DMS 273 (cell line): ENCODE measurements at regions not wholly inside any gene's neighbourhood (a gene's known extent, or its start where the extent isn't known, plus 50 kb on each side); places are given as distances from the start of the nearest gene placed in this dataset.
"Not testable (repeated sequence)": the region's sequence is repeated elsewhere in the genome, so short reads cannot be mapped to it uniquely, and the experiment has no call there.

Experiments used
- DNase-seq: peaks from one replicate; lab custom pipeline; 2025; ENCODE audit not compliant: unreplicated experiment; lab: John Stamatoyannopoulos, UW

DNA sequence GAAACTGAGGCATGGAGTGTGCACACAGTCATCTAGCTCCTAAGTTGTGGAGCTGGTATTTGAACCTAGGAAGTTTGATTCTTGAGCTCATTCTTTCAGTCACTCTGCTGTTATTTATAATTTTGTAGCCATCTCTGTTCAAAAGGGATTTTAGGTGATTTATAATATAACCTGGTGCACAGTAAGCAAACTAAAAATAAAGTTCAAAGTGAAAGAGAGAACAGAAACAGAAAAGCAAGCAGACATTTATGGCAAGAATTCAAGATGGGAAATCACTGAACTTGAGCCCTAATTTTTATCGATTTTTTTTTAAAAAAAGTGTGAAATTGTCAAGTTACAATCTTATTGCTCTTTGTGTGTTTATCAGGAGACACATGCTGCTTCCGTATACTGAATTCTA is 71.4 kb upstream of the SLC7A14 start:
- DNase-seq: no peak

DNA sequence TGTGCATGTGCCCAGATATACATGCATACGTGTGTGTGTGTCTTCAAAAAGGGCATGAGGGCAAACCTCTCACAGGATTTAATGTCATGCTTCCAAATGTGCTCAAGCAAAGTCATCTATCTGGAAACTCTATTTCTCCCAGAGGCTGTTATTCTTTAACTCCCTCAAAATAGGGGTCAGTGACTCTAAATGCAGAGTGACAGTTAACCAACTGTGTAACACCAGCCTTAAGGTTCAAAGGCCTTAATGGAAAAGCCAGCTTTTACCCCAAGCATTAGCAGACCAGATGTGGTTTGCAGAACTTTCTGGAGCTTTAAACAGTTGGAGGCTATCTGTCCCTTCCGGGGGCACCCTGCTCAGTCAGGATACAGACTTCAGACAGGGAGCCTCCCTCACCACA is 70.4 kb upstream of the SLC7A14 start:
- DNase-seq: no peak

DNA sequence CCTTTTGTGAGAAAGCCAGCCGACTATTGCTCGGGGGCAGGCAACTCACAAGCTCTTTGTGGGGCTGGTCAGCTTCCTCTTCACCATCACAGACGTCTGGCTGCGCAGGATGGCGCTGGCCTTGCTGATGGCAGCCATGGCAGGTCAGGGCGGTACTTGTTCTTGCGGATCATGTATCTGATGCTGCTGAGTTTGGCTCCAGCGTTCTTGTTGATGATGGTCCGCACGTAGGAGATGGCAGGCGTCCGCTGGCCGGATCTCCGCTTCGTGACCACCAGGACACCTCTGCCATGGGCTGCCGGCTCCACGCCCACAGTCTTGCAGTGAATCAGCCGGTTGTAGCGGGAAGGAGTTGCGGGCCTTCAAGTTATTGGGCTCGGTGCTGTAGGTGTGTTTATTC is 67.9 kb upstream of the SLC7A14 start:
- no peak for DNase-seq

DNA sequence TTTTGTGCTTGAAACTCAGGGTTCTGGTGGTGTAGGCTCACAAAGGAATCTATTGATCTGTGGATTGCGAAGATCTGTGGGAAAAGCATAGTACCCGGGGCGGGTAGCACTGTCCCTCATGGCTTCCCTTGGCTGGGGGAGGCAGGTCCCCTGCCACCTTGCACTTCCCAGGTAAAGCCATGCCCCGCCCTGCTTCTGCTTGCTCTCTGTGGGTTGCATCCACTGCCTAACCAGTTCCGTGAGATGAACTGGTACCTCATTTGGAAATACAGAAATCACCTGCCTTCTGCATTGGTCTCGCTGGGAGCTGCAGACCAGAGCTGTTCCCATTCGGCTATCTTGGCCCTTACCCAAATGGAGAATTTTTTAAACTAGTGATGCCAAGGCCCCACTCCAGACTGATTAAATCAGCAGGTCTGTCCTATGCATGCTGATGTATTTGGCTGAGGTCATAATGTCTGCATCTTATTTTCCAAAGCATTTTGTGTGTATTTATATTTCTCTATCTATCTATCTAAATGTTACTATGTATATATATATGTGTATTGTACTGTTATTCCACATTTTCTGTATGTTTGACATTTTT is 65.5 kb upstream of the SLC7A14 start:
- no peak for DNase-seq

DNA sequence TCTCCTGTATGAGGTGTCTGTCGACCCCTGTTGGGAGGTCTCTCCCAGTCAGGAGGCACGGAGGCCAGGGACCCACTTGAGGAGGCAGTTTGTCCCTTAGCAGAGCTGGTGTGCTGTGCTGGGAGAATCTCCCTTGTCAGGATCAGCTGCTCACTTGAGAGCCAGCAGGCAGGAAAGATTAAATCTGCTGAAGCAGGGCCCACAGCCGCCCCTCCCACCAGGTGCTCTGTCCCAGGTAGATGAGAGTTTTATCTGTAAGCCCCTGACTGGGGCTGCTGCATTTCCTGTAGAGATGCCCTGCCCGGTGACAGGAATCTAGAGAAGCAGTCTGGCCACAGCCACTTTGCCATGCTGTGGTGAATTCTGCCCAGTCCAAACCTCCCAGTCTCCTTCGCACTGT is 64.7 kb upstream of the SLC7A14 start:
- not testable (repeated sequence) for DNase-seq

DNA sequence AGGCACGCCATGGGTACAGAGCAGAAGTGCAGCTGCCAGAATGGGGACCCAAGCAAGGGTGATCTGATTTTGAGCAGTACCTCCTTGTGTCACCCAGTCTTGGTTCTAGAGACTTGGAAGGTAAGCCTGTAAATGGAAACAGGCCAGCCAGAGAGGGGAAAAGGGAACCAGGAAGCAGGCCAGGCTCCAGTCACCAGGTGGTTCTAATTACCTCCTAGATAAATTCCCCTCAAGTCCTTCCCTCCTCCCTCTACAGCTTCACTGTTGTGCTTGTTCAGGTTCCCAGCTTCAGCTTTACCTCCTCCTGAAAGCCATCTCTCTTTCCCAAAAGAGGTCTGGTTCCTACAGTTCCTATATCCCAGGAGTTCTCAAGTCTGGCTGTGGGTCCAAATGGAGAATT is 58.8 kb upstream of the SLC7A14 start:
- DNase-seq: peak; percentile 16

DNA sequence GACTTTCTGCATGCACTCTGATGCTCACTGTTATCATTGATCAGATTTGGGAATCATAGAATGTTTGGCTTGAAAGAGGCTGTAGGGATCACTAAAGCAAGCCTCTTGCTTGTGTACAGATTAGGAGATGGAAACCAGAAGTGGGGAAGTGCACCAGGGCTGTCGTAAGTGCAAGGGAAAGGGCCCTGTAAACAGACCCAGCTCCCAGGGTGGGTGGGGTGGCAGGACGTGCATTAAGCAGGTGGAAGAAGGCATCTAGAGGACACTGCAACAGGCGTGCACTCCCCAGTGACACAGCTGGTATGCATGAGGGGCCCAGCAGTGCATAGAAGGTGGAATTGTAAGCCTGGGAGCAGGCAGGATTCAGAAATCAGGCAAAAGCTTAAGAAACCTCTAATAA is 58.0 kb upstream of the SLC7A14 start:
- DNase-seq: no peak

DNA sequence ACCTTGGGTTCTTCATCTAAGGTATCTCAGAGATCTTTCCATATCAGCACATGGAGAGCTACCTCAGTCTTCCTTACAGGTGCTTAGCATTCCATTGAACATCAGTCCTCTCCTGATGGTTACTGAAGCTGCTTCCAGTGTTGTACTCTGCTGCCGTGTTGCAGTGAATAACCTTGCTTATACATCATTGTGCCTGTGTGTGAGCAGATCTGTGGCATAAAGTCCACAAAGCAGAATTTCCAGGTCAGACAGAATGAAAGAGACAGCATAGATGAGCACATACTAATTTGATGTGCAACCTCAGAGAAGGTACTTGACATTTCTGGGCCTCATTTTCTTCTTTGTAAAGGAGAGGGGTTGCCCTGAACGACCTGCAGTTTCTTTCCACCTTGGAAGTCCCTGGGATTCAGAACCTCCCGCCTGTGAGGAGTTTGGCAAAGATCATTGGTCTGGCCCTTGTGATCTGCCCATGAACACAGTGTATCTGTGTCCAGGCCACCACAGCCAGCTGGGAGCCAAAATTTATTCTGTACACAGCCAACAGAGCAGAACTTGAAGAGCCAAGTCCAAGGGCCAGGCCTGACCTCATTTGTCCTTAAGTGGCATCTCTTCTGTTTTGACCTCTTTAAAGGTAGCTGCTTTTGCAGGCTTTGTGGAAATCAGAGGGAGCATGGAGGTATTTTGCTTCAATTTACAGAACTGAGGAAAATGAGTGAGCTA is 57.2 kb upstream of the SLC7A14 start:
- DNase-seq: no peak

DNA sequence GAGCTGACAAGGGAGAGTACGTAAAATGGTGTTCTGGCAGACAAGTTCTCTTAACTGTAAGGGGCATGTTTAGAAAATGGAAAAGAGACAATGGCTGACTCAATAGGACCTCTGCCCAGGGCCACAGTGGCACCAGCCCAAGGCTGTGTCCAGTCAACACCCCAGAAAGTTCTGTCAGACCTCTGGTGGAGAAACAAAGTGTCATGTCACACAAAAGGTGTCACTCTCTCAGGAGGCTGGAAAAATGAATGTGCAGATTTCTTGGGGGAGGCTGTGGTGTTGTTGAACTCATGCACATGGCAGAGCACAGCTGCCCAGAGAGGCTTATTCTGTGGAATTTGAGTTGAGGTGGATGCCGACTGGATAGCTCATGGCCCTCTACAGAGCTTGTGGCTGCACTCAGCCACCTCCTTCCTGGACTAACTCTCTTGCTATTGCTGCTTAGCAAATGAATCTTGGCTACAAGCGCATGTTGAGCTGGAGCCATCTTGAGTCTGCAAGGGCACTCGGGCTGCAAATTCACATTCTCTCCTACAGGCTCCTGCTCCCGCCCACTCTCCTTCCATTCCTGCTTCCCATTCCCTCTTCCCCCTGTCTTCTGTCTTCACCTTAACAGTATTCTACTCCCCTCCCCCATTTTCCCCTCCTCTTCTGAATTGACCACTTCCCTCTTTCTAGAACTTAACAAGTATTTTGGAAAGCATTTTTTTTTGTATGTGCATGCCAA is 55.8 kb upstream of the SLC7A14 start:
- peak; percentile 30 for DNase-seq

DNA sequence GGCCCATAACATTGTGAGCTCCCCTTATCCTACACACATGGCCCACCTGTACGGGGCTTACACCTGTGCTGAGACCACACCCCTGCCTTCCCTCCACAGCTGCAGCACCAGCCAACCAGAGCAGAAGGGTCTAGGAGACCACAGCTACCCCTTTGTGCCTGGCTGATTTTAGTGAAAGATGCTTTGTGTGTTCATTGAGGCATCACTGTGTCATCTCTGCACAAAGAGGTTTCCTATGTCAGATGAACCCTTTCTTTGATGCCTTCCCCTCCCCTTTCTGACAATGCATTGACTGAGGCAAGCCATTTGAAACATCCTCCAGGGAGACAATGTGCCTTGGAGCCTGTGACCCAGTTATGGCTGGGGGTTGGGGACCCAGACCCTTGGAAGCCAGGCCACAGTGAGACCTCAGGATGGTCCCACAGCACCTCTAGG is 54.9 kb upstream of the SLC7A14 start:
- no peak for DNase-seq

DNA sequence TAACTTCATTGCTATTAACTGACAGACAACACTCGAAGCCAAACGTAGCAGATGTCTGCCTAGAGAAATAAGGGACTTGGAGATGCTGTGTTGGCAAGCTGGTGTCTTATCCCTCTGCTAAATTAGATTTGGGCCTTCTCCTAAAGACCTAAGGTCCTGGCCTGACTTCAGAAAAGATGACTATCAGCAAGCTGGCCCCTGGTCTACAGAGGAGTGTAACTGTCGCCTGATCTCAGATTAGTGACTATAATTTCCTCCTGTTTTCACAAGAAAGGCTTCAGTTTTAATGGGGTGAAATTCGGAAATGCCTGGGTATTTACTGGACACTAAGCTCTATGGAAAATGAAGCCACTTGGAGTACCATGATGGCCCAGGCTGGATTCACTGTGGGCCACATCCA is 53.1 kb upstream of the SLC7A14 start:
- DNase-seq: peak; percentile 57

DNA sequence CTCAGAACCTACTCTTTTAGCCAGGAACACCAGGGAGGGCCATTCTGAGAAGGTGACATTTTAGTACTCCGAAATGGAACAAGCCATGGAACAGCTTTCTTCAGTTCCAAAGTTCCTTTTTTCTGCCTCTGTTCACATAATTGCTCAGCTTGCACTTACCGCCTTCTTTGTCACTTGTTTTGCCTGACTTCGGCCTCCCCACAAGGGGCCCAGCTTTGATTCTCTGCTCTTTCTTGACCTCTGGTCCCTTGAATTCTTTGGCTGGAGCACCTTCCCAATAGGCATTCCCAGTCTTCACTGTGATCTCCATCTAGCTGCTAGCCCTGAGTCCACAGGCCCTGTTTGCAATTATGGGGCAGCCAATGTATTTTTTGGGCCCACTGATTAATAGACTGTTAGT is 51.4 kb upstream of the SLC7A14 start:
- DNase-seq: no peak

DNA sequence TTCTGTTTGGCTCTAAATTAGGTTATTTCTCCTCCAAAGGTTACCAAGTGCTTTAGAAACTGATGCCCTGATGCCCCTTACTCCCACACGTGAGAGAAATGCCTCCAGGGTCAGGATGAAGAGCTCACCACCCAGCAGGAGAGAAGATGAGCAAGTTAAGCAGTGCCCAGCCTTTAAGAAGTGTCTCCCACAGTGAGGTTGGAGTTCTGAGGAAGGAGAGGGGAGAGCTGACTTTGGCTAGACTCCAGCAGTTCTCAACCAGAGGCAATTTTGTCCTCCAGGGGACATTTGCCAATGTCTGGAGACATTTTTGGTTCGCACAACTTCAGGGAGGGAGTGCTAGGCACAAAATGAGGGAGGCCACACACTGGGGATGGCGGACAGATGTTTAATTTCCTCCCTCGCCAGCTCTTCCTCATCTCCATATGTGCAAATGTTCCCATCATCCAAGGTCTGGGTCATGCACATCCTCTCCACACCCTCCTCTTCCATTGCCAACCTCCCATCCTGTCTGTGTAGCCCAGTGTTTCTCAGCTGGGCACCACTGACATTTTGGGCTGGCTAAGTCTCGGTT is 50.6 kb upstream of the SLC7A14 start:
- DNase-seq: peak; percentile 34
